B cell (primary cell): ENCODE measurements at regions not wholly inside any gene's neighbourhood (a gene's known extent, or its start where the extent isn't known, plus 50 kb on each side); places are given as distances from the start of the nearest gene placed in this dataset.

Experiments
- ATAC-seq: fragments of 200-7000 bp; cut with Tn5 transposase; one replicate; pipeline ENCODE4 v1.10.0; 2021; ENCODE audit warnings: low read depth, mild to moderate bottlenecking, moderate number of reproducible peaks, moderate library complexity
- CTCF ChIA-PET: fragments of 350-600 bp; sonication (Branson Sonifier 250); formaldehyde crosslinking; loops from one replicate; lab custom pipeline; 2021; ENCODE audit warnings: antibody characterized with exemption, inconsistent platforms; lab: Charles Lee
- POLR2A ChIA-PET: fragments of 350-600 bp; sonication (Branson Sonifier 250); formaldehyde crosslinking; loops from one replicate; lab custom pipeline; 2021; ENCODE audit warnings: antibody characterized with exemption; lab: Charles Lee
- DNase-seq: peaks from one replicate; pipeline ENCODE4 v3.0.0; 2013
- H2AFZ ChIP-seq: 2 replicates; pipeline ENCODE4 v1.6.1; 2012; ENCODE audit warnings: mild to moderate bottlenecking, low read depth, low read length; ENCODE audit not compliant: insufficient read depth, poor library complexity, severe bottlenecking
- H3K27ac ChIP-seq, 2 donors: 1 replicate in 1 of 2; 2 replicates in 1 of 2; pipeline ENCODE4 v1.5.1; 2012 to 2013; ENCODE audit warnings: low read length in 2 of 2, mild to moderate bottlenecking in 2 of 2, moderate library complexity in 1 of 2
- H3K27me3 ChIP-seq, 4 experiments: fragments of 200-600 bp in 1 of 4; sonication (generic) in 1 of 4; replicated peaks in 1 of 4; 1 replicate in 2 of 4; 2 replicates in 2 of 4; pipeline versions ENCODE4 v1.6.1 to v1.7.0; 2013 to 2016; ENCODE audit warnings: low read length in 3 of 4, mild to moderate bottlenecking in 2 of 4, mixed read lengths in 1 of 4, moderate library complexity in 1 of 4; ENCODE audit not compliant: insufficient read depth in 4 of 4, control insufficient read depth in 3 of 4; ENCODE audit errors: control extremely low read depth in 1 of 4
- H3K36me3 ChIP-seq, 2 experiments: replicated peaks in 1 of 2; 1 replicate in 1 of 2; 2 replicates in 1 of 2; pipeline versions ENCODE4 v1.6.1 to v1.7.1; 2013; ENCODE audit warnings: low read length in 1 of 2; ENCODE audit not compliant: insufficient read depth in 2 of 2, control insufficient read depth in 1 of 2; ENCODE audit errors: control extremely low read depth in 1 of 2, extremely low read depth in 1 of 2
- H3K4me1 ChIP-seq, 2 donors: fragments of 200-600 bp in 1 of 2; sonication (generic) in 1 of 2; 1 replicate in 1 of 2; 2 replicates in 1 of 2; pipeline versions ENCODE4 v1.5.1 to v1.6.1; 2013 to 2017; ENCODE audit warnings: low read length in 2 of 2; ENCODE audit not compliant: control insufficient read depth in 2 of 2, insufficient read depth in 2 of 2
- H3K4me2 ChIP-seq: replicated peaks from 2 replicates; pipeline ENCODE3; 2012; ENCODE audit warnings: mild to moderate bottlenecking, low read depth, low read length; ENCODE audit not compliant: poor library complexity, severe bottlenecking
- H3K4me3 ChIP-seq, 5 experiments: fragments of 200-600 bp in 1 of 5; sonication (generic) in 1 of 5; 1 replicate in 3 of 5; 2 replicates in 2 of 5; pipeline versions ENCODE4 v1.5.1 to v1.7.0; 2011 to 2016; ENCODE audit warnings: low read length in 4 of 5, mild to moderate bottlenecking in 4 of 5, low read depth in 2 of 5, control low read depth in 1 of 5, moderate library complexity in 1 of 5; ENCODE audit not compliant: insufficient read depth in 1 of 5; ENCODE audit errors: control extremely low read depth in 1 of 5, extremely low read depth in 1 of 5
- H3K79me2 ChIP-seq: fragments of 200-600 bp; sonication (generic); one replicate; pipeline ENCODE4 v1.6.0; 2016; ENCODE audit warnings: low read length; ENCODE audit not compliant: control insufficient read depth, insufficient read depth
- H3K9ac ChIP-seq: fragments of 200-600 bp; sonication (generic); 2 replicates; pipeline ENCODE4 v1.6.1; 2017; ENCODE audit warnings: mild to moderate bottlenecking, low read length, moderate library complexity
- H3K9me3 ChIP-seq, 3 donors: one replicate each; pipeline versions ENCODE4 v1.6.1 to v1.7.1; 2013; ENCODE audit warnings: low read length in 2 of 3; ENCODE audit not compliant: control insufficient read depth in 2 of 3, insufficient read depth in 1 of 3; ENCODE audit errors: control extremely low read depth in 1 of 3
- H4K20me1 ChIP-seq: 2 replicates; pipeline ENCODE4 v1.6.0; 2012; ENCODE audit warnings: mild to moderate bottlenecking, low read length; ENCODE audit not compliant: insufficient read depth, control insufficient read depth, poor library complexity, severe bottlenecking
- H3K27ac Mint-ChIP-seq: one replicate; pipeline ENCODE4 v1.8.0; 2021; ENCODE audit warnings: mixed read lengths
- H3K27me3 Mint-ChIP-seq: one replicate; pipeline ENCODE4 v1.8.0; 2021; ENCODE audit warnings: mixed read lengths
- H3K4me1 Mint-ChIP-seq: one replicate; pipeline ENCODE4 v1.8.0; 2021; ENCODE audit warnings: mixed read lengths
- H3K4me3 Mint-ChIP-seq: one replicate; pipeline ENCODE4 v1.8.0; 2021; ENCODE audit warnings: mixed read lengths
- H3K9me3 Mint-ChIP-seq: one replicate; pipeline ENCODE4 v1.8.0; 2022; ENCODE audit warnings: mixed read lengths; ENCODE audit not compliant: insufficient read depth
- EZH2 ChIP-seq: IDR thresholded peaks from 2 replicates; pipeline ENCODE4 v1.6.1; 2012; ENCODE audit warnings: borderline replicate concordance, low read depth, mild to moderate bottlenecking, moderate library complexity, low read length; ENCODE audit not compliant: insufficient read depth, poor library complexity, severe bottlenecking
- WGBS: methylation state at CpG from one replicate; pipeline ENCODE4 v1.1.5; 2013; ENCODE audit warnings: missing lambda C conversion rate; ENCODE audit not compliant: insufficient coverage; 5-methylcytosine and 5-hydroxymethylcytosine counted together
- intact Hi-C: fragments of 100-400 bp; cut with micrococcal nuclease; formaldehyde crosslinking; loops from one replicate; pipeline ENCODE4 v1.10.0; 2022
- TF ChIP-seq, protein P1 (sequence below): fragments of 200-600 bp; IDR thresholded peaks from one replicate; pipeline ENCODE4 v1.8.0; 2022; ENCODE audit warnings: antibody characterized with exemption, mild to moderate bottlenecking

DNA sequence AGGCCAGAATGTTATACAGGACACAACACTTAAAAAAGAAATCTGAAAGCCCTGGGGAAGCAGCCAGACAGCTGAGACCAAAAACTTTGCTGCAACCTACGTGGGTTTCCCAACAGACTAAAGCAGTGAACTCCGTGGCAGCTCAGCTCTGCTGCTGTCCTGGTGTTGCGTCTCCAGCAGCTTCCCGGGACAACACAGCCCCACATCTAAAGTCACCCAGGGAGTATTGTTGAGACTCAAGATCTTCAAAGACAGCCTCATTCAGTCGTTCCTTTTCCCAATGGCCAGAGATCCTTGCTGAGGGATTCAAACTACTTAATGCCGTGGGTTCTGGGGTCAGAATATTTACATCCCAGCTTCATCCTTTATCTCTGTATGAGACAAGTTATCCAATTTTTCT is 125.8 kb downstream of the MED10 start:
- H3K27ac Mint-ChIP-seq, result no peak overlapping the region
- no peak for TF ChIP-seq EZH2
- ChIA-PET POLR2A (no interaction called here), CTCF (no interaction called here)
- no peaks in the 10 kb centered on the region for H3K4me1 ChIP-seq
- ATAC-seq (no peak), DNase-seq (no peak)
- H3K36me3 ChIP-seq, result no peaks in the 10 kb centered on the region
- intact Hi-C loops, result no loop called here
- no peak overlapping the region for H3K4me2 ChIP-seq
- H3K9me3 Mint-ChIP-seq, result no peaks in the 10 kb centered on the region
- H3K9me3 ChIP-seq, result peaks cover 0 to 8% (median 0%) of the 10 kb centered on the region in 3 donors
- H3K27me3 Mint-ChIP-seq, result peaks cover 3% of the 10 kb centered on the region
- H3K27ac ChIP-seq, result no peak overlapping the region
- no peaks in the 10 kb centered on the region for H4K20me1 ChIP-seq
- H3K4me3 Mint-ChIP-seq, result no peak overlapping the region
- H3K4me1 Mint-ChIP-seq, result no peaks in the 10 kb centered on the region
- no peaks in the 10 kb centered on the region for H3K27me3 ChIP-seq
- no peak overlapping the region for H3K9ac ChIP-seq
- no peaks in the 10 kb centered on the region for H3K79me2 ChIP-seq
- WGBS, result 90% methylated on average over 6 of the region's 6 CpGs
- H3K4me3 ChIP-seq, result no peak overlapping the region
- H2AFZ ChIP-seq, result no peak overlapping the region

DNA sequence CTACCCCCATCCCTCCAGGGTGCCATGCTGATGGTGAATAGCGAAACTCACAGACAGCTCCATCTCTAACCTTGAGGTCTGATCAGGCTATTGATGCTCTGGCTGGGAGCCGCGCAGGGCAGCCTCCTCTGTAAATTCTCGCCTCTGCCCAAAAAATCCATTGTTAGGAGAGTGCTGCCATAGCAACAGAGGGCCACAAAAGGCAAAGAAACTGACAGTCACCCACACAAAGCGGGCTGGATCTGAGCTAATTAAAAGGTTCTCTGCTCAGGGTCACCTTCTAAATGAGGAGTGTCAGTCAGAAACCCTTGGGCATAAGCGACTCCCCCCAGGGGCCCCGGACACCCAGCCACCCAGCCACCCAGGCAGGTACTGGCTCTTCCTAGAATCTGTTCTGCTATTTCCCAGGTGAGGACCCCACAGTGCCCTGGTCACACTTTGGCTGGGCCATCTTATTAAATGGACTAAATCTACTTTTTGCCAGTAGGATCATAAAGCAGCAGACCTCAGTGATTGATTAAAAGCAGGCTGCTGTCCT is 126.7 kb downstream of the MED10 start:
- ChIA-PET POLR2A (no interaction called here), CTCF (no interaction called here)
- no peak overlapping the region for H3K27ac ChIP-seq
- no peak overlapping the region for H2AFZ ChIP-seq
- DNase-seq (no peak), ATAC-seq (no peak)
- Mint-ChIP-seq H3K9me3 (no peaks in the 10 kb centered on the region), H3K27me3 (peaks cover 3% of the 10 kb centered on the region), H3K27ac (no peak overlapping the region), H3K4me1 (peaks cover 1% of the 10 kb centered on the region), H3K4me3 (no peak overlapping the region)
- H3K9ac ChIP-seq, result no peak overlapping the region
- 88% methylated on average over 5 of the region's 7 CpGs for WGBS
- H3K4me3 ChIP-seq, result no peak overlapping the region
- H3K9me3 ChIP-seq, result peaks cover 0 to 8% (median 0%) of the 10 kb centered on the region in 3 donors
- H3K36me3 ChIP-seq, result no peaks in the 10 kb centered on the region
- no peaks in the 10 kb centered on the region for H3K27me3 ChIP-seq
- H4K20me1 ChIP-seq, result no peaks in the 10 kb centered on the region
- intact Hi-C loops, result no loop called here
- TF ChIP-seq, protein P1, sequence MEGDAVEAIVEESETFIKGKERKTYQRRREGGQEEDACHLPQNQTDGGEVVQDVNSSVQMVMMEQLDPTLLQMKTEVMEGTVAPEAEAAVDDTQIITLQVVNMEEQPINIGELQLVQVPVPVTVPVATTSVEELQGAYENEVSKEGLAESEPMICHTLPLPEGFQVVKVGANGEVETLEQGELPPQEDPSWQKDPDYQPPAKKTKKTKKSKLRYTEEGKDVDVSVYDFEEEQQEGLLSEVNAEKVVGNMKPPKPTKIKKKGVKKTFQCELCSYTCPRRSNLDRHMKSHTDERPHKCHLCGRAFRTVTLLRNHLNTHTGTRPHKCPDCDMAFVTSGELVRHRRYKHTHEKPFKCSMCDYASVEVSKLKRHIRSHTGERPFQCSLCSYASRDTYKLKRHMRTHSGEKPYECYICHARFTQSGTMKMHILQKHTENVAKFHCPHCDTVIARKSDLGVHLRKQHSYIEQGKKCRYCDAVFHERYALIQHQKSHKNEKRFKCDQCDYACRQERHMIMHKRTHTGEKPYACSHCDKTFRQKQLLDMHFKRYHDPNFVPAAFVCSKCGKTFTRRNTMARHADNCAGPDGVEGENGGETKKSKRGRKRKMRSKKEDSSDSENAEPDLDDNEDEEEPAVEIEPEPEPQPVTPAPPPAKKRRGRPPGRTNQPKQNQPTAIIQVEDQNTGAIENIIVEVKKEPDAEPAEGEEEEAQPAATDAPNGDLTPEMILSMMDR, result no peak
- TF ChIP-seq EZH2, result no peak
- no peak overlapping the region for H3K4me2 ChIP-seq
- H3K79me2 ChIP-seq, result no peaks in the 10 kb centered on the region
- no peaks in the 10 kb centered on the region for H3K4me1 ChIP-seq
